ENCODE measurements at regions not wholly inside any gene's neighbourhood (a gene's known extent, or its start where the extent isn't known, plus 50 kb on each side); places are given as distances from the start of the nearest gene placed in this dataset.

DNA sequence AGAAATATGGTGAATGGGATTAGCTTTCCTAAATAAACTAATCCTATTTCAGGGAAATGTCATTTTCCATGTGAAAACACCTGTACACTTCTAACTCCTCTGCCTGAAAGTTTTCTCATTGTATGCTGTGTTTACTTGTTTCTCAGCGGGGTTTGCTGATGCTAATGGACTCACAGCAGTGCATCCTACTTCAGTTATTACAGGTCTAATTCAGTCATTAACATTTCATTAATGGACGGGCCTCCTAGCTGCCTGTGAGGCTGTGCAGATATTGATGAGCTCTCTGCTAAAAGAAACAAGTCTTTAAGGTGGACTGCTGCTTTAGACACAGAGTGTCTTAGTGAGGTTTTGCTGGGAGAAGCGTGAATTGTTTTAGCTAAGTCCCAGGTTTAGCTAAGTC is 1342.0 kb upstream of the ZEB2 start:
- Histone ChIP-seq H3K79me2 (ENCODE audit: insufficient read depth, low read length) (no peaks in the 10 kb centered on the region), H3K9me2 (ENCODE audit: insufficient read depth) (no peaks in the 10 kb centered on the region), H2AFZ (ENCODE audit: low read depth, low read length, poor library complexity, severe bottlenecking) (no peak overlapping the region), H3K27ac (ENCODE audit: low read depth, low read length) (no peak overlapping the region), H3K4me3 (replicated peaks in 1 of 2; ENCODE audit: low read depth in 1 of 2, low read length in 2 of 2) (no peak overlapping the region), H4K20me1 (ENCODE audit: insufficient read depth) (no peaks in the 10 kb centered on the region), H3K9me3 (ENCODE audit: control insufficient read depth in 1 of 2, insufficient read depth in 1 of 2, low read depth in 1 of 2, low read length in 2 of 2) (no peaks in the 10 kb centered on the region), H3K4me1 (ENCODE audit: control insufficient read depth in 1 of 2, insufficient read depth in 2 of 2, low read length in 2 of 2) (no peaks in the 10 kb centered on the region), H3K27me3 (ENCODE audit: insufficient read depth, low read length) (no peaks in the 10 kb centered on the region), H3K36me3 (ENCODE audit: control insufficient read depth in 1 of 2, insufficient read depth in 2 of 2, low read length in 2 of 2) (no peaks in the 10 kb centered on the region), H3K4me2 (ENCODE audit: low read length) (no peak overlapping the region), H3K9ac (ENCODE audit: low read length) (no peak overlapping the region)
- TF ChIP-seq, protein P1, sequence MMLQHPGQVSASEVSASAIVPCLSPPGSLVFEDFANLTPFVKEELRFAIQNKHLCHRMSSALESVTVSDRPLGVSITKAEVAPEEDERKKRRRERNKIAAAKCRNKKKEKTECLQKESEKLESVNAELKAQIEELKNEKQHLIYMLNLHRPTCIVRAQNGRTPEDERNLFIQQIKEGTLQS (IDR thresholded peaks at IDR 0.05), result no peak
- TF ChIP-seq JUND (IDR thresholded peaks at IDR 0.05) (no peak), POLR2AphosphoS5 (IDR thresholded peaks at IDR 0.05; ENCODE audit: low read depth, low read length) (no peak), EZH2 (IDR thresholded peaks at IDR 0.05) (no peak), RAD21 (IDR thresholded peaks at IDR 0.05; ENCODE audit: low read depth) (no peak), TCF7L2 (IDR thresholded peaks at IDR 0.05; ENCODE audit: borderline replicate concordance, extremely low read depth, insufficient read depth, insufficient read length) (no peak), SRF (IDR thresholded peaks at IDR 0.05; ENCODE audit: low read depth) (no peak), YY1 (IDR thresholded peaks at IDR 0.05; ENCODE audit: extremely low read depth, insufficient replicate concordance, low read depth, low read length) (no peak), ELF1 (IDR thresholded peaks at IDR 0.05; ENCODE audit: borderline replicate concordance, low read depth) (no peak), ZFX (IDR thresholded peaks at IDR 0.05) (no peak), EGR1 (IDR thresholded peaks at IDR 0.05; ENCODE audit: low read depth) (no peak), FOSL1 (IDR thresholded peaks at IDR 0.05; ENCODE audit: low read depth) (no peak), EZH2phosphoT487 (IDR thresholded peaks at IDR 0.05; ENCODE audit: borderline replicate concordance) (no peak), SP1 (IDR thresholded peaks at IDR 0.05; ENCODE audit: low read depth) (no peak)
- TF ChIP-seq, protein P2, sequence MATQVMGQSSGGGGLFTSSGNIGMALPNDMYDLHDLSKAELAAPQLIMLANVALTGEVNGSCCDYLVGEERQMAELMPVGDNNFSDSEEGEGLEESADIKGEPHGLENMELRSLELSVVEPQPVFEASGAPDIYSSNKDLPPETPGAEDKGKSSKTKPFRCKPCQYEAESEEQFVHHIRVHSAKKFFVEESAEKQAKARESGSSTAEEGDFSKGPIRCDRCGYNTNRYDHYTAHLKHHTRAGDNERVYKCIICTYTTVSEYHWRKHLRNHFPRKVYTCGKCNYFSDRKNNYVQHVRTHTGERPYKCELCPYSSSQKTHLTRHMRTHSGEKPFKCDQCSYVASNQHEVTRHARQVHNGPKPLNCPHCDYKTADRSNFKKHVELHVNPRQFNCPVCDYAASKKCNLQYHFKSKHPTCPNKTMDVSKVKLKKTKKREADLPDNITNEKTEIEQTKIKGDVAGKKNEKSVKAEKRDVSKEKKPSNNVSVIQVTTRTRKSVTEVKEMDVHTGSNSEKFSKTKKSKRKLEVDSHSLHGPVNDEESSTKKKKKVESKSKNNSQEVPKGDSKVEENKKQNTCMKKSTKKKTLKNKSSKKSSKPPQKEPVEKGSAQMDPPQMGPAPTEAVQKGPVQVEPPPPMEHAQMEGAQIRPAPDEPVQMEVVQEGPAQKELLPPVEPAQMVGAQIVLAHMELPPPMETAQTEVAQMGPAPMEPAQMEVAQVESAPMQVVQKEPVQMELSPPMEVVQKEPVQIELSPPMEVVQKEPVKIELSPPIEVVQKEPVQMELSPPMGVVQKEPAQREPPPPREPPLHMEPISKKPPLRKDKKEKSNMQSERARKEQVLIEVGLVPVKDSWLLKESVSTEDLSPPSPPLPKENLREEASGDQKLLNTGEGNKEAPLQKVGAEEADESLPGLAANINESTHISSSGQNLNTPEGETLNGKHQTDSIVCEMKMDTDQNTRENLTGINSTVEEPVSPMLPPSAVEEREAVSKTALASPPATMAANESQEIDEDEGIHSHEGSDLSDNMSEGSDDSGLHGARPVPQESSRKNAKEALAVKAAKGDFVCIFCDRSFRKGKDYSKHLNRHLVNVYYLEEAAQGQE (IDR thresholded peaks at IDR 0.05; ENCODE audit: low read depth), result no peak
- TF ChIP-seq, protein P3, sequence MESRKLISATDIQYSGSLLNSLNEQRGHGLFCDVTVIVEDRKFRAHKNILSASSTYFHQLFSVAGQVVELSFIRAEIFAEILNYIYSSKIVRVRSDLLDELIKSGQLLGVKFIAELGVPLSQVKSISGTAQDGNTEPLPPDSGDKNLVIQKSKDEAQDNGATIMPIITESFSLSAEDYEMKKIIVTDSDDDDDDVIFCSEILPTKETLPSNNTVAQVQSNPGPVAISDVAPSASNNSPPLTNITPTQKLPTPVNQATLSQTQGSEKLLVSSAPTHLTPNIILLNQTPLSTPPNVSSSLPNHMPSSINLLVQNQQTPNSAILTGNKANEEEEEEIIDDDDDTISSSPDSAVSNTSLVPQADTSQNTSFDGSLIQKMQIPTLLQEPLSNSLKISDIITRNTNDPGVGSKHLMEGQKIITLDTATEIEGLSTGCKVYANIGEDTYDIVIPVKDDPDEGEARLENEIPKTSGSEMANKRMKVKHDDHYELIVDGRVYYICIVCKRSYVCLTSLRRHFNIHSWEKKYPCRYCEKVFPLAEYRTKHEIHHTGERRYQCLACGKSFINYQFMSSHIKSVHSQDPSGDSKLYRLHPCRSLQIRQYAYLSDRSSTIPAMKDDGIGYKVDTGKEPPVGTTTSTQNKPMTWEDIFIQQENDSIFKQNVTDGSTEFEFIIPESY (IDR thresholded peaks at IDR 0.05; ENCODE audit: extremely low read depth, insufficient replicate concordance, low read length), result no peak
- TF ChIP-seq, protein P4, sequence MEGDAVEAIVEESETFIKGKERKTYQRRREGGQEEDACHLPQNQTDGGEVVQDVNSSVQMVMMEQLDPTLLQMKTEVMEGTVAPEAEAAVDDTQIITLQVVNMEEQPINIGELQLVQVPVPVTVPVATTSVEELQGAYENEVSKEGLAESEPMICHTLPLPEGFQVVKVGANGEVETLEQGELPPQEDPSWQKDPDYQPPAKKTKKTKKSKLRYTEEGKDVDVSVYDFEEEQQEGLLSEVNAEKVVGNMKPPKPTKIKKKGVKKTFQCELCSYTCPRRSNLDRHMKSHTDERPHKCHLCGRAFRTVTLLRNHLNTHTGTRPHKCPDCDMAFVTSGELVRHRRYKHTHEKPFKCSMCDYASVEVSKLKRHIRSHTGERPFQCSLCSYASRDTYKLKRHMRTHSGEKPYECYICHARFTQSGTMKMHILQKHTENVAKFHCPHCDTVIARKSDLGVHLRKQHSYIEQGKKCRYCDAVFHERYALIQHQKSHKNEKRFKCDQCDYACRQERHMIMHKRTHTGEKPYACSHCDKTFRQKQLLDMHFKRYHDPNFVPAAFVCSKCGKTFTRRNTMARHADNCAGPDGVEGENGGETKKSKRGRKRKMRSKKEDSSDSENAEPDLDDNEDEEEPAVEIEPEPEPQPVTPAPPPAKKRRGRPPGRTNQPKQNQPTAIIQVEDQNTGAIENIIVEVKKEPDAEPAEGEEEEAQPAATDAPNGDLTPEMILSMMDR (IDR thresholded peaks at IDR 0.05 in 2 of 3, conservative IDR thresholded peaks at IDR 0.05 in 1 of 3; ENCODE audit: borderline replicate concordance in 1 of 3, insufficient read depth in 1 of 3, low read depth in 2 of 3, low read length in 2 of 3), result no peak
- DNase-seq (ENCODE audit: low read depth, low spot score), result no peak
- POLR2A ChIA-PET, result no interaction called here
- BruUV-seq (replicated peaks), result no TSS peak
- intact Hi-C loops (cut with micrococcal nuclease), result no loop called here
- RAD21 ChIA-PET (ENCODE audit: low non-redundant PET in 1 of 2, low total read pairs in 2 of 2, uncharacterized antibody in 2 of 2, unreplicated experiment in 2 of 2), result no interaction called here
- ATAC-seq, result no peak
- CTCF ChIA-PET, result no interaction called here
